ENCODE measurements at regions not wholly inside any gene's neighbourhood (a gene's known extent, or its start where the extent isn't known, plus 50 kb on each side); places are given as distances from the start of the nearest gene placed in this dataset.

GRCh38 chr6:14723535-14724086, 522.3 kb upstream of the JARID2 start:
- TF ChIP-seq CTCF (IDR thresholded peaks at IDR 0.05): no peak
- no peak for TF ChIP-seq POLR2AphosphoS5 (IDR thresholded peaks at IDR 0.05)
- TF ChIP-seq POLR2A (IDR thresholded peaks at IDR 0.05; ENCODE audit: low read depth): no peak
